GM04504 (cell line): ENCODE measurements at regions not wholly inside any gene's neighbourhood (a gene's known extent, or its start where the extent isn't known, plus 50 kb on each side); places are given as distances from the start of the nearest gene placed in this dataset.
"Not testable (repeated sequence)": the region's sequence is repeated elsewhere in the genome, so short reads cannot be mapped to it uniquely, and the experiment has no call there.

Experiments
- DNase-seq: peaks from one replicate; pipeline ENCODE4 v3.0.0-alpha.2; 2012; ENCODE audit warnings: low read depth

DNA sequence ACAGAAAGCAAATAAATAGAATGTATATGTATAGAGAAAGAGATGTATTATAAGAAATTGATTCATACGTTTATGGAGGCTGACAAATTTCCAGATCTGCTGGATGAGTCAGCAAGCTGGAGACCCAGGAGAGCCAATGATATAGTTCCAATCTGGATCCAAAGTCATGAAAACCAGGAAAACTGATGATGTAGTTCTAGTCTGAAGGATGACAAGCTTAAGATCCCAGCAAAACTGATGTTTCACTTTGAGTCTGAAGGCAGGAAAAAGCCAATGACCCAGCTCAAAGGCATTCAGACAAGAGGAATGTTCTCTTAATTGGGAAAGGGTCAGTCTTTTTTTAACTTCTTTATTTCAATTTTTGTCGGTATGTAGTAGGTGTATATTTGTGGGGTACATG is 102.6 kb downstream of the LHFPL1 start:
- DNase-seq: no peak

DNA sequence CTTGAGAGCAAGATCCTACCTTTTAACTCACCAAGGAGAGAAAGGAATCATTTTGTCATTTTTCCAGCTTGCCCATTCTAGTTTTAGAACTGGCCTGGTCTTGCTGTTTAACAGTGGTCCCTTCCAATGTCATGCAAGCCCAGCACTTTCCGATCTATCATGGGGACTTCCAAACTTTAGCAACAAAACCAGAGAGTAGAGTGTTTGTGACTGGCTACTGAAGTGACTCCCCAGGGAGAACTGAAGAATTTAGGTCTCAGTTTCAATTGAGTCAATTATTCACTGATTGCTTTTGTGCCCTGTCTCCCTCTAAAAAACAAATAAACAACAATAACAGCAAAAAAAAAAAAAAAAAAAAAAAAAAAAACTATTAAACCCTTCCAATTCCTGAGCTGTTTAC is 108.3 kb downstream of the LHFPL1 start:
- no peak for DNase-seq

DNA sequence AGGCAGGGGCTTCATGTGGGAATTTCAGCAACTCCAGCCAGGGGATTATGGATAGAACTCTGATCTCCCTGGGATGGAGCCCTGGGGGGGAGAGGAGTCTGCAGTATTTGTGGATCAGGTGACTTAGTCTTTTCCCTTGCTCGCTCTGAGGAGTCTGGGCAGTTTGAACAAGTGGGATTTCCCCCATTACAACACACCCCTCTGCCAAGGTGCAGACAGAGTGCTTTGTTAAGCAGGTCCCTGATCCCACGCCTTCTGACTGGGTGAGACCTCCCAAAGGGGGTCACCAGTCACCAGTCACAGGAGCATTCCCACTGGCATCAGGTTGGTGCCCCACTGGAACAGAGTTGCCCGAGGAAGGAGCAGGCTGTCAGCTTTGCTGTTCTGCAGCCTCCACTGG is 123.9 kb downstream of the LHFPL1 start:
- no peak for DNase-seq

DNA sequence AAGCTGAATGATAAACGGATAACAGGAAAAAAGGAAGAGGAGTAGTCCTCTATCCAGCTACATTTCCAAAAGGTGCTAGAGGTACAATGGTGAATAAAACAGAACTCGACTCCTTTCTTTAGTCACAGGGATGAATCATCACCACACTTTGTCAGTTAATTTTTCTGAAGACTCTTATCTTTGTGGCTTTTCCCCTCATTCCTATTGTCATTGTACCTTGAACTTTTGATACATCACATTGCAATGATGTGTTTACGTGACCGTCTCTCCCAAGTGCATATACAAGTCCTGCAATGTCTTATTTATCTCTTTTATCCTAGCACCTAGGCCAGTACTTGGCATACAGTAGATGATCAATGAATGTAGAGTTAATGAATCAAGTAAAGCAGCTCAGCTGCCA is 134.7 kb downstream of the LHFPL1 start:
- DNase-seq: no peak

DNA sequence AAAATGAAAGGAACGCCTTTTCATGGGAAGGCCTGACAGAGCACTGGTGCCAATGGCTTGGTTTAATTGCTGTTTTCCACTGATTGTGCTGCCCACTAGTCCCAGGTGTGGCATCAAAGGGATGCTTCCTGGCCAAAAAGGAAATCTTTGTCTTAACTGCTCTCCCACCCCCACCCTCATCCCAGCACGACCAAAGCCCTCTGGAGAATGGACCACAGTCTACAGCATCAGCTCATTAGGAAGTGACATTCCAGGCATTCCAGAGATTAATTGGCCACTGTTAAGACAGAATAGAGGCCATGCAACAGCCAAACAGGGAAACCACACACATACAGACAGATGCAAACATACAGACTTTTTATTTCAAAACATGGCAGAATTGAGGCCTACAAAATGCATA is 143.2 kb downstream of the LHFPL1 start:
- DNase-seq: no peak

DNA sequence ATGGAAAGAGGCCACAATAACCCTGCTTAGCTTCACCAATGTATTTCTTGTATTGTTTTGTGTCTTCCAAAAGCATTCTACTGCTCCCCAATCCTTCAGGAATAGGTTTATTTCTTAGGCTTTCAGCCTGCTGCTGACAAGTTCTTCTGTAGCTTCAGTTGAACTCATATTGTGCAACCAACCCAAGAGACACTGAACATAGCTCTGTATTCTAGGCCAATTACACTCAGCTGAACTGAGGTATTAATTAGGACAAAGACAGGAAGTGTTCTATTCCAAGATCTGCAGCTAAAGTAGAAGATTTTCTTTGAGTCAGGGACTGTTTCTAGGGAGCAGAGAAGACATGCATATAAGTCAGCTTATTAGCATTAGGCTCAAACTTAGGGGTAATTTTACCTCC is 151.8 kb downstream of the LHFPL1 start:
- no peak for DNase-seq

DNA sequence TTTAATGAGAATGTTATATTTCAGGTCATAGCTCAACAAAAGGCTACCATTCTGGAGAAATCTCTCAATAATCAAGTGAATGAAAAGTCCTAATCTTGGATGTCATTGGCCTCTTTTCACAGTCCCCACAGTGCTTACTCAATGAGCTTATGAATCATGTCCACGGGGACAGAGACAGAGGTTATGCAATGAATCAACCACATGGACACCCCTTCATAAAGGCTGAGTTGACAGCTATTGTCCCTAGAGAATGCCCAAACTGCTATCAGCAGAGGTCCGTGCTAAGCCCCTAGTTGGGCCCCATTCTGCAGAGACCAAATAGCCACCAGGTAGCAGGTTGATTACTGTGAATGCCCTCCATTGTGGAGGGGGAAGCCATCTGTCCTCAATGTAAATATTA is 158.1 kb downstream of the LHFPL1 start:
- no peak for DNase-seq

DNA sequence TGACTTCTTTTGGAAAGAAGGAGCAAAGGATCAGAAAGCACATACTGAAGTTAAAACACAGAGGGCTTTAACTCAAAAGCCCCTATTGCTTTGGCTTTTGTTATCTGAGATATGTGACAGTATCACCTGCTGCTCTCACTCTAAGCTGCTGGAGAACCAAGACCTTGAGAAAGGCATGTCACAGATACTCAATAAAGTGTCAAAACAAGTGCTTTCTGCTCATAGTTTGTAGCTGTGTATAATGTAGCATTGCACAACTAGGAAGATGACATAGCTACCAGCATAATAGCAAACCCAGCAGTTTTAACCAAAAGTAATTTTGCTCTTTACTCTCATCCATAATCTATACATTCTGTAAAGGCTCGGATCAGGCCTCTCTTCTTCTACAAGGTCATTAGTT is 159.6 kb downstream of the LHFPL1 start:
- DNase-seq: no peak

DNA sequence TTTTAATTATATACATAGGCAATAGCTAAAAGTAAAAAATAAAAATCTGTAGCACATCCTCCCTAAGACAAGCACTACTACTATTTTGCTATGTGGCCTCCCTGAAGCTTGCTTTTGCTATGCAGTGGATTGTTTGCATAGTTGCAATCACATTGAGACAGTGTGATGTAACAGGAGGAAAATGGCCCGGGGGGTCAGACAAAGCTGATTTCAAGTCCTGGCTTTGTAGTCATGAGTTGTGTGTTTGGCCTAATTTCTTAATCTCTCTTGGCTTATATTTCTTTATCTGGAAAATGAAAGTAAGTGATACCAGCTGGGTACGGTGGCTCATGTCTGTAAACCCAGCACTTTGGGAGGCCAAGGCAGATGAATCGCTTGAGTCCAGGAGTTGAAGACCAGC is 166.6 kb downstream of the LHFPL1 start:
- peak; percentile 2 for DNase-seq

DNA sequence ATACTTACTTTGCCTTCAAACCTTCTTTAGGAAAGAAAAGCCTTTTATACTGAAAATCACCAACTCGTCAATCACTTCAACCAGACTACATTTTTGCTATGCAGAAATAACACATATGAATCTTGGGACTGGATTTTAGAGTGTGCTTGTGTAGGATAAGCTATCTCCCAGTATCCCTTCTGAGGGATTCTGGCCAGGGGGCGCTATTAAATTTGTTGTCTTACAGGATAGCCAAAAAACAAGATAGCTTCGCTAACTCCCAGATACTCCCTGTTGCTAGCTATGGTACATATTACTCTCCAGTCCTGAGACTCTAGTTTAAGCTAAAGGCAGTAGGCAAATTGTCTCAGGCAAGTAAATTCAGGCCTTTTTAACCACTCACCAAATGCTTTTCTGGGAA is 167.2 kb downstream of the LHFPL1 start:
- DNase-seq: no peak

DNA sequence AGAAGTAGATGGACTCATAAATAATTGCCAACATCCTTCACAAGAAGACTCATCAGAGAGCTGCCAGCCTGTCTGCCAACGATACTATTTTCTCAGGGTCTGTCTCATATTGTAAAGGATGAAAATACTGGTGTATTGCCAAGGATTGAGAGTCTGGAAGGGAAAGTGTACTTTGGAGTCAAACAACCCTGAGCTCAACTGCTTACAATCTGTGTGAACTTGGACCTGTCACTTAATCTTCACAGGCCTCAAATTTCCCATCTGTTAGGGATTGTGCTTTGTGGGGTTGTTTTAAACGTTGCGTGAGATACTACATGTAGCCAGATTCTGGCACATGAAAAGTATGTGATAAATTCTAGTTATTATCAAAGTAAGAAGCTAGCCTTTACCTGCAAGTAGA is 169.1 kb downstream of the LHFPL1 start:
- DNase-seq: no peak

DNA sequence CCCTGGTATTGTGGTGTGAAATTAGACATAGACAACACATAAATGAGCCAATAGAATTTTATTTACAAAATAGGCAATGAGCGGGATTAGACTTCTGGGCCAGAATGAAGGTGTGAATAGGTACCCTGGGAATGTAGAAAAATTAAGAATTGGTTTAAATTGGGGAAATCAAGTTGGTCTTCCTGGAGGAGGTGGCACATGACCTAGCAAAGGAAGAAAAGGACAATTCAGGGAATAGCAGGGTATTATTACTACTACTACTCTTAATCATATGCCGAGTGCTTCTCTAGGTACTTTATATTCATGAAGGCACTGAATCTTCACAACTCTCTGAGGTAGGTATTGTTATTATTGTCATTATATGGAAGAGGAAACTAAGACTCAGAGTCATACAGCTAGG is 202.1 kb downstream of the LHFPL1 start:
- DNase-seq: no peak

DNA sequence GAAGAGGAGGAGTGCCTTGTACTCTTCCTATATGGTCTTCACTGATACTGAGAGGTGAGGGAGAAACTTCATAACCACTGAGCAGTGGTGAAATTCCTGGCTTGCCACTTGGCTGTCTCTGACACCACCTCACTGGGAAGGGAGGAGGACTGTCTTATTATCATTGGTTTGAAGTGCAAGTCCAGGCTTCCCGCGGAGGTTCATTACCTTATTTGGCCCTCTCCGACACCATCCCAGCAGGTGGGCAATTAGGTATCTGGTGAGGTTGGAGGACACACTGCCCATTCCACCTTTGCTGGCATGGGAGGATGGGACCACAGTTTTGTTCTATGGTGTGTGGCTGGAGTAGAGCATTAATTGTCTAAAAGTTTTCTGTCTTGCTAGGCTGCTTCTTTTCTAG is 206.1 kb downstream of the LHFPL1 start:
- DNase-seq: no peak

DNA sequence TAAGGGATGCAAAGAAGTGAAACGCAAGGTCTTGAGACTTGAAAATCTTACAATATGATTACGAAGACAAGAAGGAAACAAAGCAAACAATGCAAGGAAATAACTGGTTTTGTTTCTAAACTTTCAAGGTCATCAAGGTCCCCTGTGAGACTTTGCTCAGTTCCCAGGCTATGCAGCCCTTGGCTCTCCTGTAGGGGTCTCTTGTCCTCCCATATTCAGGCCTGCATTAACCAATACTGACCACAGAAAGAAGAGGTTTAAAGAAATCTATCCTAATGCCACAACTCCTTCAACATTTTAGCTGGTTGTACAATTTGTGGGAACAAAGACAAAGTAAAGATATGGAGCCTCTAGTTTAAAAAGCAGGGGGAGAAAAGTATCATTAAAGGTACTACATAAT is 209.2 kb downstream of the LHFPL1 start:
- DNase-seq: no peak

DNA sequence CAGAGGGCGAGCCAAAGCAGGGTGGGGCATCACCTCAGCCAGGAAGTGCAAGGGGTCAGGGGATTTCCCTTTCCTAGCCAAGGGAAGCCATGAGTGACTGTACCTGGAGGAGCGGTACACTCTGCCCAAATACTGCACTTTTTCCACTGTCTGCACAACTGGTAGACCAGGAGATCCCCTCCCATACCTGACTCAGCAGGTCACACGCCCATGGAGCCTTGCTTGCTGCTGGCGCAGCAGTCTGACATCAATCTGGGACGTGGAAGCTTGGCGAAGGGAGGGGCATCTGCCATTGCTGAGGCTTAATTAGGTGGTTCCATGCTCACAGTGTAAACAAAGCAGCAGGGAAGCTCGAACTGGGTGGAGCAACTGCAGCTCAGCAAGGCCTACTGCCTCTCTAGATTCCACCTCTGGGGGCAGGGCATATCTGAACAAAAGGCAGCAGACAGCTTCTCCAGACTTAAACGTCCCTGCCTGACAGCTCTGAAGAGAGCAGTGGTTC is 217.7 kb downstream of the LHFPL1 start:
- DNase-seq: not testable (repeated sequence)

DNA sequence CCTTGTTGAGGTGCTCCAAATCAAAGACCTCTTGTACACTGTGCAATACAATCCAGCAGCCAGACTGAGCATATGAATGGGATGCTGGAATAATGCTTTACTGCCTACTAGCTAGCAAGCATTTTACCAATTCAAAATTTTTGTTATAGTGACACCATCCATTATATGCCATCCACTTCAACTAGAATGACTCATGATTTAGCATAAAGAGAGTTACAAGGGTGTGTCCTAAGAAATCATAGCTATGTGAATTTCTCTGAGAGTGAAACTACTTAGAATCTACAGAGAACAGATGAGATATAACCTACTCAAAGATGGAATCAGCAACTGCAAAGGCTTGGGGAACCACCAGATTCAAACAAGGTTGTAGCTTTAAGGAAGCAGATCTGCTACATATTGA is 221.9 kb downstream of the LHFPL1 start:
- DNase-seq: no peak

DNA sequence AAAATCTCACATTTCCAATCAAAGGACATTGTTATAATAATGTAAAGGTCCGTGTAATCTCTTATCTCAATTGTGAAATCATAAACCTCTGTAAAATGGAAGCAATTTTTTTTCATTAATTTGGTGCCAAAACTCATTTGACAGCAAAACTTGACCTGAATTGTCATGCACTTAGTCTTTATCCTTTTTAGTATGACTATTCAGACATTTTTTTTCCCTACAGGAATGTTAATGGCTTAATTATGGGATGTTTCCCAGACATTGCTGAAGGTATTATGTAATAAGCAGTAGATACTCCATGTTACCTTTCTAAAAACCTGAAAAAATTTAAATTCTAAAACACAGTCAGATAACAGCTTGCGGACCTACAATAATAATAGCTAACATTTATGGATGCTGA is 228.9 kb downstream of the LHFPL1 start:
- no peak for DNase-seq

DNA sequence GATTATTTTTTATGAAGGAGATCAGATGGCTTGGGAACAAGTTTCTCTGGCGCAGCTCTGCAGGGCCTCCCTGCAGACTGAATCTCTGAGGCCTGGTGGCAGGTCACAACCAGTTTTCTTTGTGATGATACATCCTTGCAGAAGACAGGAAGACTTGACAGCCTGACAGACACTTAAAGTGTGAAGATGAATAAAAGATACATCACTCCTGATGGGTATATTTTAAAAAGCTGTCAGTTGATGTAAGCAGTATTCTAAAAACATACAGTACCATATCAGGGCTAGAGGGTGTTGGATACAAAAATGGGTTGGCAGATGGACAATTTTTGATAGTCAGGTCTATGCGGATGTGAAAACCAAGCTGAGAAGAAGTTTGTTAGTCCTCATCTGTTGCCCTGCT is 239.5 kb downstream of the LHFPL1 start:
- DNase-seq: no peak

DNA sequence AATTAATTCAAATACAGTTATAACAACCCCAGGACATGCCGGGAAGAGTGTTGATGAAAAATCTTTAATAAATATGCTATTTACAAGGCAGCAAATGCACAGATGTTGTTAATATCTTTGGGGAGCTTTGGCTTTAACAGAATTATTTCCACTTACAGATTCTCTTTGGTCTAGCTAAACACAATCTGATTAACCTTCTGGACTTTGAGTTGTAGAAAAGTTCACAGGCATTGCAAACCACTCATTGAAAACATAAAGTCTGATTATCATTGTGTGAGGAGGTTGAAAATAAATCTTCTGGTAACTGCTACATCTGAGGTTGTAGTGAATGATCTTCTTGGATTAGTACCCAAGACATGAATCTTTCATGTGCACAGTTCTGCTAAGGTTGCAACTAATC is 255.6 kb downstream of the LHFPL1 start:
- no peak for DNase-seq

DNA sequence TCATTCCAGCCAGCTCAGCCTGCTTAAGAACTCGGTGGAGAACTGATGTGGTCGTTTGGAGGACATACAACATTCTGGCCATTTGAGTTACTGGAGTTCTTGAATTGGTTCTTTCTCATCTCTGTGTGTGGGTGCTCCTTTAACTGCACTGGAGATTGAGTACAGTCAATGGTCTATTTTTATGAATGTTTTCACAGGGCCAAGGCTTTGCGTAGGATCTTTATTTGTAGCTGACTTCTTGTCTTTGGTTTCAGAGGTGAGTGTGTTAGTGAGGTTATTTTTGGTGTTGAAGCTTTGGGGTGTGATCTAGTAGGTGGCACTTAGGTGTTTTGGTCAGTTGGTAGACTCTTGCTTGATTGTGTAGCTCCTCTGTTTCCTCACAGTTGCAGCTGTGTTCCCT is 288.4 kb downstream of the LHFPL1 start:
- no peak for DNase-seq

DNA sequence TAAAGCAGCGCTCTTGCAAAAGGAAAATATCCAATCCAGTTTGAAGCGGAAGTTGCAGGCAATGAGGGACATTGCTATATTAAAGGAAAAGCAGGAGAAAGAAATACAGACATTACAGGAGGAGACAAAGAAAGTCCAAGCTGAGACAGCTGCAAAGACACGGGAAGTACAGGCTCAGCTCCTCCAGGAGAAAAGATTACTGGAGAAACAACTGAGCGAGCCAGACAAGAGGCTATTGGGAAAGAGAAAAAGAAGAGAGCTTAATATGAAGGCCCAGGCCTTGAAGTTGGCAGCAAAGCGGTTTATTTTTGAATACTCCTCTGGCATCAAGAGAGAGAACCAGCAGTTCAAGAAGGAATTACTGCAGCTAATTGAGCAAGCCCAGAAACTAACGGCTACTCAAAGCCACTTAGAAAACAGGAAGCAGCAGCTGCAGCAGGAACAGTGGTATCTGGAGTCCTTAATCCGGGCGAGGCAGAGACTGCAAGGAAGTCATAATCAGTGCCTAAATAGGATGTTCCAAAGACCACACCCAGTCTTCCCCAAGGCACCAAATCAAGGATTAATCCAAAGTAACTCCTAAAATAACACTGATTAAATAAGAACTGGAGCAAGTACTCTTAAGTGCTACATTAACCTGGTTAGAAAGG is 298.0 kb downstream of the LHFPL1 start:
- DNase-seq: not testable (repeated sequence)

DNA sequence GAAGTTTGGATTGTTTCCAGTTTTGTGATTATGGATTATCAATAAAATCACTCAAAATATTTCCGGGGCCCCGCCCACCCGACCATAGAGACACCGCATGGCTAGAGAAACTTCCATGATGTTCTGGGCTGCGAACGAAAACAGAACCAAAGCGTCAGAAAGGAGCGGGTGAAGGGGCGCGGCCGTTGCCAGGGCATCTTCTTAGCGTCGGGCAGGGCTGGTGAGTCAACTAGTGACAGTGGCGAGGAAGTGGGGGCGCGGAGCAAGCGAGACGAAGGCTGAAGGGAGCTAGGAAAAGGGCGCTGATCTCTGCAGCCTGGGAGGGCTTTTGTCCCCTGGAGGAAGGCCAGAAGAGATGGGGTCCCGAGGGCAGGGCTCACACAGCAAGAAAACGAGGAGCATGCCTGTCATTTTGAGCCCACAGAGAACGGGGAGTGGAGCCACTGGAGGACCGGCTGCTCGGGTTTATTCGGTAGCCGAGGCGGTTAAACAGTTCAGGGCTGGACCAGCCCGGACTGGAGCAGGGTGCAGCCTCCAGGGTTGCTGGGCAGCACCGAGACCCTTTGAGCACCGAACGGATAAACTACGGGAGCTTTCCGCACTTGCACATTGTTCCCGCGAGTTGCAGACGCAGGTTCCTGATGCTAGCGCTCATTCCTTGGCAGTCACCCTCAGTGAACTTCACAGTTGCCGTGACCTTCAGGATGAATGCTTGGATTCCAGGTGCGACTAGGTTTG is 298.1 kb upstream of the TRPC5 start:
- DNase-seq: no peak

DNA sequence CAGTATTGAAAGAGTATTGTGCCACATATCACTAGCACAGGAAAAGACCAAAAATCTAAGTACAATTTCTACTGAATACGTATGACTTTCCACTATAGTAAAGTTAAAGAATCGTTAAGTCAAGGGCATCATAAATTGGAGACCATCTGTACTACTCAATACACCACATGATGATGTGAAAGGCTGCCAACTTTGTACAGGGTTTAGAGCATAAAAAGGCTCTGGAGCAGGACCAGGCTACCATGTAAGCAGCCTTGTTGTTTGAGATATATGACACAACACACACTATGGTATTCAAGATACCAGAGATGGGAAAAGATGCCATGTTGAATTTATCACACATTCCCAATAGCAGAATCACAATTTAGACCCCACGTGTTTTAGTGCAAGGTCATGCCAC is 294.9 kb upstream of the TRPC5 start:
- no peak for DNase-seq

DNA sequence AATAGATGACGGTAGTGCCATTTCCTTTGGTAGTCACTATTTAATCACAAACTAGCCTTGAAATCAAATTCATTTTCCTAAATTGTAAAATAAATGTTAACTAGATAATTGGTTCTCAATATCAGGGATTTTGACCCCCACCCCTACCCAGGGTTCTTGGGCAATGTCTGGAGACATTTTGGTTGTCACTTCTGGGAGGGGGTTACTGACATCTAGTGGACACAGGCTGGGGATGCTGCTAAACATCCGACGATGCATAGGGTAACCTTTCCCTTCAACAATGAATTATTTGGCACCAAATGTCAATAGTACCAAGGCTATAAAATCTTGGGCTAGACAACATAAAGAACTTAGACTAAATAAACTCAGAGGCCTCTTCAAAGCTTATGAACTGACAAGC is 285.8 kb upstream of the TRPC5 start:
- DNase-seq: no peak
